HepG2 (cell line): ENCODE measurements at regions not wholly inside any gene's neighbourhood (a gene's known extent, or its start where the extent isn't known, plus 50 kb on each side); places are given as distances from the start of the nearest gene placed in this dataset.

Experiments used
- ATAC-seq: fragments of 200-7000 bp; cut with Tn5 transposase; 3 replicates; pipeline ENCODE4 v1.9.1; 2020; ENCODE audit warnings: mild to moderate bottlenecking, moderate library complexity
- BruUV-seq: library from RNA; stranded (reverse); fragments of 400-500 nt; replicated peaks from 2 replicates; lab custom pipeline; 2021; lab: Mats Ljungman, UMichigan
- CTCF ChIA-PET: fragments of 300-600 bp; formaldehyde crosslinking; extraction: SDS; loops from one replicate; lab custom pipeline; 2021; ENCODE audit warnings: low total read pairs, inconsistent platforms, low intra/inter-chr PET ratio; lab: Yijun Ruan, JAX
- POLR2A ChIA-PET: fragments of 350-600 bp; sonication (Branson Sonifier 250); formaldehyde crosslinking; loops from one replicate; lab custom pipeline; 2020; ENCODE audit warnings: antibody characterized with exemption, inconsistent platforms; lab: Yijun Ruan, JAX
- DNase-seq: peaks from one replicate; pipeline ENCODE4 v3.0.0-alpha.2; 2015; ENCODE audit warnings: low spot score
- FAIRE-seq: peaks from 3 replicates; lab custom pipeline; 2011; peaks lifted over from hg19 to GRCh38; lab: Jason Lieb, UNC
- H2AFZ ChIP-seq: one replicate; pipeline ENCODE4 v1.6.1; 2011; ENCODE audit warnings: low read length, inconsistent platforms
- H3K27ac ChIP-seq: fragments of 300-600 bp; 3 replicates; pipeline ENCODE4 v1.8.0; 2011; ENCODE audit warnings: mixed run types, mild to moderate bottlenecking, mixed read lengths, low read length, inconsistent platforms; ENCODE audit not compliant: insufficient read depth; ENCODE audit errors: extremely low read length
- H3K27me3 ChIP-seq, 2 experiments: fragments of 200-600 bp in 1 of 2; 2 replicates in 1 of 2; 3 replicates in 1 of 2; pipeline versions ENCODE4 v1.6.0 to v1.8.0; 2011; ENCODE audit warnings: low read length in 2 of 2, mild to moderate bottlenecking in 2 of 2, moderate library complexity in 2 of 2, inconsistent platforms in 1 of 2; ENCODE audit not compliant: insufficient read depth in 2 of 2, control insufficient read depth in 1 of 2
- H3K36me3 ChIP-seq, 2 experiments: fragments of 200-600 bp in 1 of 2; replicated peaks in 1 of 2; 2 replicates in 1 of 2; 3 replicates in 1 of 2; pipeline versions ENCODE4 v1.5.1 to v1.8.0; 2011; ENCODE audit warnings: low read length in 2 of 2, inconsistent platforms in 1 of 2; ENCODE audit not compliant: insufficient read depth in 2 of 2, control insufficient read depth in 1 of 2
- H3K4me1 ChIP-seq: 2 replicates; pipeline ENCODE4 v1.5.1; 2012; ENCODE audit warnings: low read length, inconsistent platforms; ENCODE audit not compliant: insufficient read depth
- H3K4me2 ChIP-seq: 2 replicates; pipeline ENCODE4 v1.6.0; 2011; ENCODE audit warnings: low read depth, low read length, inconsistent platforms
- H3K4me3 ChIP-seq, 3 experiments: fragments of 200-600 bp in 1 of 3; sonication (generic), shearing (Covaris generic) in 1 of 3; replicated peaks in 1 of 3; 2 replicates each; pipeline ENCODE4 v1.5.1; 2011 to 2016; ENCODE audit warnings: low read length in 3 of 3, inconsistent platforms in 2 of 3, low read depth in 2 of 3, mild to moderate bottlenecking in 2 of 3, control low read depth in 1 of 3, mixed read lengths in 1 of 3; ENCODE audit not compliant: insufficient read depth in 1 of 3
- H3K79me2 ChIP-seq: one replicate; pipeline ENCODE4 v1.6.1; 2011; ENCODE audit warnings: low read length, inconsistent platforms; ENCODE audit not compliant: insufficient read depth
- H3K9ac ChIP-seq: 2 replicates; pipeline ENCODE4 v1.6.0; 2011; ENCODE audit warnings: mild to moderate bottlenecking, low read depth, low read length, inconsistent platforms; ENCODE audit not compliant: insufficient read depth
- H3K9me3 ChIP-seq: 2 replicates; pipeline ENCODE4 v1.5.1; 2012; ENCODE audit warnings: mild to moderate bottlenecking, low read length
- H4K20me1 ChIP-seq: 2 replicates; pipeline ENCODE4 v1.6.0; 2011; ENCODE audit warnings: inconsistent platforms, mild to moderate bottlenecking, low read length, moderate library complexity; ENCODE audit not compliant: insufficient read depth
- ATM ChIP-seq: fragments of 450-650 bp; IDR thresholded peaks from 2 replicates; pipeline ENCODE4 v1.7.1; 2017; ENCODE audit warnings: mild to moderate bottlenecking, borderline replicate concordance
- BHLHE40 ChIP-seq: IDR thresholded peaks from 2 replicates; pipeline ENCODE4 v1.6.1; 2011; ENCODE audit warnings: low read length, improper control_type of control experiment
- CEBPG ChIP-seq: IDR thresholded peaks from 2 replicates; pipeline ENCODE4 v1.6.1; 2016
- CENPX ChIP-seq: sonication (generic); formaldehyde crosslinking; IDR thresholded peaks from 2 replicates; pipeline ENCODE4 v1.9.0; 2021; ENCODE audit warnings: mild to moderate bottlenecking, missing genetic modification reagents, moderate library complexity
- EEA1 ChIP-seq: sonication (generic); formaldehyde crosslinking; IDR thresholded peaks from 2 replicates; pipeline ENCODE4 v1.5.1; 2020; ENCODE audit warnings: mild to moderate bottlenecking, missing genetic modification reagents, borderline replicate concordance
- FOXC1 ChIP-seq: sonication (generic); formaldehyde crosslinking; IDR thresholded peaks from 2 replicates; pipeline ENCODE4 v1.8.0; 2022; ENCODE audit warnings: mild to moderate bottlenecking, missing genetic modification reagents, borderline replicate concordance
- HOXD1 ChIP-seq: sonication (generic); formaldehyde crosslinking; IDR thresholded peaks from 2 replicates; pipeline ENCODE4 v1.5.0; 2020; ENCODE audit warnings: missing genetic modification reagents
- KDM1A ChIP-seq: IDR thresholded peaks from 2 replicates; pipeline ENCODE4 v1.6.1; 2016; ENCODE audit warnings: missing compliant biosample characterization
- KLF11 ChIP-seq: IDR thresholded peaks from 2 replicates; pipeline ENCODE4 v1.6.1; 2016; ENCODE audit warnings: missing compliant biosample characterization
- MTF1 ChIP-seq: sonication (generic); formaldehyde crosslinking; IDR thresholded peaks from 2 replicates; pipeline ENCODE4 v1.5.0; 2020; ENCODE audit warnings: missing genetic modification reagents
- SP140L ChIP-seq: sonication (generic); formaldehyde crosslinking; IDR thresholded peaks from 2 replicates; pipeline ENCODE4 v1.4.0; 2020; ENCODE audit warnings: missing genetic modification reagents, borderline replicate concordance
- U2AF2 ChIP-seq: fragments of 200-400 bp; formaldehyde crosslinking; IDR thresholded peaks from 2 replicates; pipeline ENCODE4 v1.6.1; 2017; ENCODE audit warnings: low read depth, mild to moderate bottlenecking, low read length
- ZFP1 ChIP-seq: IDR thresholded peaks from 2 replicates; pipeline ENCODE4 v1.6.1; 2016
- ZNF670 ChIP-seq: sonication (generic); formaldehyde crosslinking; IDR thresholded peaks from 2 replicates; pipeline ENCODE4 v1.8.0; 2022; ENCODE audit warnings: mild to moderate bottlenecking, missing genetic modification reagents, borderline replicate concordance
- WGBS: methylation state at CpG from one replicate; pipeline ENCODE4 v1.1.6; 2017; ENCODE audit warnings: low lambda C conversion rate; 5-methylcytosine and 5-hydroxymethylcytosine counted together
- in situ Hi-C: cut with HindIII; loops from 2 replicates; pipeline ENCODE4 v1.10.0; 2017; ENCODE audit warnings: low pct_unique_long_range_greater_than_20kb; ENCODE audit not compliant: extremely low pct_ligation_motif_present
- intact Hi-C: fragments of 100-400 bp; cut with micrococcal nuclease; formaldehyde crosslinking; loops from one replicate; pipeline ENCODE4 v1.10.0; 2022; ENCODE audit not compliant: unreplicated experiment
- TF ChIP-seq, protein P1 (sequence below): sonication (generic); formaldehyde crosslinking; IDR thresholded peaks from 2 replicates; pipeline ENCODE4 v1.4.0; 2020; ENCODE audit warnings: mild to moderate bottlenecking, missing genetic modification reagents
- TF ChIP-seq, protein P2 (sequence below): IDR thresholded peaks from 2 replicates; pipeline ENCODE4 v1.6.1; 2016; ENCODE audit warnings: low read depth, control low read depth
- TF ChIP-seq, protein P3 (sequence below): conservative IDR thresholded peaks from 2 replicates; pipeline ENCODE4 v1.6.1; 2018; ENCODE audit warnings: missing genetic modification reagents
- TF ChIP-seq, protein P4 (sequence below): sonication (generic); formaldehyde crosslinking; conservative IDR thresholded peaks from 2 replicates; pipeline ENCODE4 v1.8.0; 2022; ENCODE audit warnings: missing genetic modification reagents

DNA sequence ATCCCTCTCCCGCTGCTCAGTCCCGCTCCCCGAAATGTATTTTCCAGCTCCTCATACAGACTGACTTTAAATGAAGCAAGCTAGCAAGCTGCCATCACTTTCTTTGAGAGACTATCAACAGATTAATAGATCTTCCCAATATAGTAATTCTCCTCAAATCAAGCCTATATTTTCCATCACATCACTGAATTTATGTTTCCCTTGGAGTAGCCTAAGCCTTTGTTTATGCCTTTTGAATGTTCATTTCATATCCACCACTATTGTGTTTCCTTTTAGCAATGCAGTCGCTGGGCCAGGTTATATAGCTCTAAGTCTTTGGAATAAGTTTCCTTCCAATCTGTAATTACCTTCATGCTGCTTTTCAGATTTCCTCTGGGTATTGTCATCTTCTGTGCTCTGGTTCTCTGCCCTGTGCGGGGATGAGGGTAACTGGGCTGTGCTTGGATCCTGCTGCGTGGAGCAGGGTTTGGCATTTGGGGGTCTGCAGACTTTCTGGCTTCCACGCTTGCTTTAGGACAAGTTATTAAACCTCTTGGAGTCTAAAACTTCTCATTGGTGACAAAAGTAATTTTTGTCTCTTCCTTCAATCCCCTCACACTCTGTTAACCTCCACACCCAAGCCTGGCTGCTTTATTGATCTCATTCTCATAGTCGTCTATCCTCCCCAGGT, 256.9 kb downstream of the DLEU7 start (continued):
- TF ChIP-seq KLF11 (CRISPR knock-in tag) (no peak), SP140L (CRISPR knock-in tag) (no peak)

DNA sequence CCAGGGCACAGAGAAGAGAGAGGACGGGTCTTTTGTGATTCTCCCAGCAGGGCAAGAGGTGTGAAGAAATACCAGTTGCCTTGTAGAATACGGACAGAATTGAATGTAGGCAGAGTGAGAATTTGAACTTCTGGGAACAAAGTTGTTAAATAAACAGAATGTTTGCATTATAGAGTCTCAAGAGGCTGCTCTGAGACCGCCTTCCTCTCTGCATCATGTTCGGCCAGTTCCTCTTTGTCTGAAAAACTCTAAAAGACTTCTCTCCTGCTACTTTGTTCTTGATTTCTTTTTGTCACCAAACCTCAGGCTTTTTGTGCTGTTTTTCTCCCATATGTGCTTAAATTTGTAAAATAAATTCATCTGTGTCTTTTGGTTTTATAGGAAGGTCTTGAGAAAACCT, 256.4 kb downstream of the DLEU7 start:
- Histone ChIP-seq H3K36me3 (no peaks in the 10 kb centered on the region), H2AFZ (no peak overlapping the region), H3K27ac (no peak overlapping the region), H3K79me2 (no peaks in the 10 kb centered on the region), H3K9ac (no peak overlapping the region), H3K4me2 (no peak overlapping the region), H4K20me1 (no peaks in the 10 kb centered on the region), H3K4me3 (no peak overlapping the region), H3K9me3 (no peaks in the 10 kb centered on the region), H3K27me3 (no peaks in the 10 kb centered on the region), H3K4me1 (no peaks in the 10 kb centered on the region)
- in situ Hi-C loops: no loop called here
- POLR2A ChIA-PET: no interaction called here
- WGBS: 95% methylated on average over 4 of the region's 4 CpGs
- DNase-seq (no peak), FAIRE-seq (no peak), ATAC-seq (no peak)
- BruUV-seq: no TSS peak
- intact Hi-C loops: no loop called here
- CTCF ChIA-PET: no interaction called here
- TF ChIP-seq MTF1: no peak
- TF ChIP-seq CENPX: no peak
- TF ChIP-seq EEA1 (CRISPR knock-in tag): no peak
- TF ChIP-seq, protein P1, sequence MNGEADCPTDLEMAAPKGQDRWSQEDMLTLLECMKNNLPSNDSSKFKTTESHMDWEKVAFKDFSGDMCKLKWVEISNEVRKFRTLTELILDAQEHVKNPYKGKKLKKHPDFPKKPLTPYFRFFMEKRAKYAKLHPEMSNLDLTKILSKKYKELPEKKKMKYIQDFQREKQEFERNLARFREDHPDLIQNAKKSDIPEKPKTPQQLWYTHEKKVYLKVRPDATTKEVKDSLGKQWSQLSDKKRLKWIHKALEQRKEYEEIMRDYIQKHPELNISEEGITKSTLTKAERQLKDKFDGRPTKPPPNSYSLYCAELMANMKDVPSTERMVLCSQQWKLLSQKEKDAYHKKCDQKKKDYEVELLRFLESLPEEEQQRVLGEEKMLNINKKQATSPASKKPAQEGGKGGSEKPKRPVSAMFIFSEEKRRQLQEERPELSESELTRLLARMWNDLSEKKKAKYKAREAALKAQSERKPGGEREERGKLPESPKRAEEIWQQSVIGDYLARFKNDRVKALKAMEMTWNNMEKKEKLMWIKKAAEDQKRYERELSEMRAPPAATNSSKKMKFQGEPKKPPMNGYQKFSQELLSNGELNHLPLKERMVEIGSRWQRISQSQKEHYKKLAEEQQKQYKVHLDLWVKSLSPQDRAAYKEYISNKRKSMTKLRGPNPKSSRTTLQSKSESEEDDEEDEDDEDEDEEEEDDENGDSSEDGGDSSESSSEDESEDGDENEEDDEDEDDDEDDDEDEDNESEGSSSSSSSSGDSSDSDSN: no peak
- no peak for TF ChIP-seq KDM1A (CRISPR knock-in tag)
- no peak for TF ChIP-seq ZNF670
- TF ChIP-seq HOXD1 (CRISPR knock-in tag): no peak
- TF ChIP-seq, protein P2, sequence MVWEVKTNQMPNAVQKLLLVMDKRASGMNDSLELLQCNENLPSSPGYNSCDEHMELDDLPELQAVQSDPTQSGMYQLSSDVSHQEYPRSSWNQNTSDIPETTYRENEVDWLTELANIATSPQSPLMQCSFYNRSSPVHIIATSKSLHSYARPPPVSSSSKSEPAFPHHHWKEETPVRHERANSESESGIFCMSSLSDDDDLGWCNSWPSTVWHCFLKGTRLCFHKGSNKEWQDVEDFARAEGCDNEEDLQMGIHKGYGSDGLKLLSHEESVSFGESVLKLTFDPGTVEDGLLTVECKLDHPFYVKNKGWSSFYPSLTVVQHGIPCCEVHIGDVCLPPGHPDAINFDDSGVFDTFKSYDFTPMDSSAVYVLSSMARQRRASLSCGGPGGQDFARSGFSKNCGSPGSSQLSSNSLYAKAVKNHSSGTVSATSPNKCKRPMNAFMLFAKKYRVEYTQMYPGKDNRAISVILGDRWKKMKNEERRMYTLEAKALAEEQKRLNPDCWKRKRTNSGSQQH (CRISPR knock-in tag): no peak
- no peak for TF ChIP-seq CEBPG (CRISPR knock-in tag)
- no peak for TF ChIP-seq FOXC1 (CRISPR knock-in tag)
- no peak for TF ChIP-seq BHLHE40
- no peak for TF ChIP-seq U2AF2
- TF ChIP-seq, protein P3, sequence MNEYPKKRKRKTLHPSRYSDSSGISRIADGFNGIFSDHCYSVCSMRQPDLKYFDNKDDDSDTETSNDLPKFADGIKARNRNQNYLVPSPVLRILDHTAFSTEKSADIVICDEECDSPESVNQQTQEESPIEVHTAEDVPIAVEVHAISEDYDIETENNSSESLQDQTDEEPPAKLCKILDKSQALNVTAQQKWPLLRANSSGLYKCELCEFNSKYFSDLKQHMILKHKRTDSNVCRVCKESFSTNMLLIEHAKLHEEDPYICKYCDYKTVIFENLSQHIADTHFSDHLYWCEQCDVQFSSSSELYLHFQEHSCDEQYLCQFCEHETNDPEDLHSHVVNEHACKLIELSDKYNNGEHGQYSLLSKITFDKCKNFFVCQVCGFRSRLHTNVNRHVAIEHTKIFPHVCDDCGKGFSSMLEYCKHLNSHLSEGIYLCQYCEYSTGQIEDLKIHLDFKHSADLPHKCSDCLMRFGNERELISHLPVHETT (CRISPR knock-in tag): no peak
- no peak for TF ChIP-seq ZFP1
- TF ChIP-seq, protein P4, sequence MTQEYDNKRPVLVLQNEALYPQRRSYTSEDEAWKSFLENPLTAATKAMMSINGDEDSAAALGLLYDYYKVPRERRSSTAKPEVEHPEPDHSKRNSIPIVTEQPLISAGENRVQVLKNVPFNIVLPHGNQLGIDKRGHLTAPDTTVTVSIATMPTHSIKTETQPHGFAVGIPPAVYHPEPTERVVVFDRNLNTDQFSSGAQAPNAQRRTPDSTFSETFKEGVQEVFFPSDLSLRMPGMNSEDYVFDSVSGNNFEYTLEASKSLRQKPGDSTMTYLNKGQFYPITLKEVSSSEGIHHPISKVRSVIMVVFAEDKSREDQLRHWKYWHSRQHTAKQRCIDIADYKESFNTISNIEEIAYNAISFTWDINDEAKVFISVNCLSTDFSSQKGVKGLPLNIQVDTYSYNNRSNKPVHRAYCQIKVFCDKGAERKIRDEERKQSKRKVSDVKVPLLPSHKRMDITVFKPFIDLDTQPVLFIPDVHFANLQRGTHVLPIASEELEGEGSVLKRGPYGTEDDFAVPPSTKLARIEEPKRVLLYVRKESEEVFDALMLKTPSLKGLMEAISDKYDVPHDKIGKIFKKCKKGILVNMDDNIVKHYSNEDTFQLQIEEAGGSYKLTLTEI (CRISPR knock-in tag): no peak
- no peak for TF ChIP-seq ATM
